Adipocyte (in vitro differentiated cells): ENCODE measurements at regions not wholly inside any gene's neighbourhood (a gene's known extent, or its start where the extent isn't known, plus 50 kb on each side); places are given as distances from the start of the nearest gene placed in this dataset.

Experiments
- DNase-seq: peaks from one replicate; pipeline ENCODE4 v3.0.0-alpha.2; 2015; ENCODE audit warnings: low read depth
- H3K27me3 ChIP-seq: replicated peaks from 2 replicates; pipeline ENCODE4 v1.7.0; 2013; ENCODE audit warnings: mild to moderate bottlenecking, low read length, moderate library complexity; ENCODE audit not compliant: control insufficient read depth, insufficient read depth
- H3K36me3 ChIP-seq: 2 replicates; pipeline ENCODE4 v1.7.0; 2013; ENCODE audit warnings: low read length, mild to moderate bottlenecking, moderate library complexity; ENCODE audit not compliant: control insufficient read depth, insufficient read depth, severe bottlenecking
- H3K4me1 ChIP-seq: 2 replicates; pipeline ENCODE4 v1.7.0; 2013; ENCODE audit warnings: mild to moderate bottlenecking, low read length, moderate library complexity; ENCODE audit not compliant: control insufficient read depth, insufficient read depth
- H3K4me3 ChIP-seq: 2 replicates; pipeline ENCODE4 v1.7.0; 2013; ENCODE audit warnings: mild to moderate bottlenecking, low read length, moderate library complexity
- H3K9ac ChIP-seq: 2 replicates; pipeline ENCODE4 v1.7.0; 2013; ENCODE audit warnings: mild to moderate bottlenecking, low read length, moderate library complexity
- H3K9me3 ChIP-seq: 2 replicates; pipeline ENCODE4 v1.7.0; 2013; ENCODE audit warnings: mild to moderate bottlenecking, low read length, moderate library complexity; ENCODE audit not compliant: control insufficient read depth

GRCh38 chr4:117949621-117950020 lies 84.7 kb upstream of the NDST3 start:
- Histone ChIP-seq H3K9me3 (no peaks in the 10 kb centered on the region), H3K36me3 (no peaks in the 10 kb centered on the region)
- DNase-seq = no peak

GRCh38 chr4:117957571-117957970 lies 76.7 kb upstream of the NDST3 start:
- no peaks in the 10 kb centered on the region for H3K27me3 ChIP-seq
- no peaks in the 10 kb centered on the region for H3K4me1 ChIP-seq
- no peaks in the 10 kb centered on the region for H3K36me3 ChIP-seq
- H3K9me3 ChIP-seq = peaks cover 3% of the 10 kb centered on the region
- H3K4me3 ChIP-seq = no peak overlapping the region
- no peak for DNase-seq
- H3K9ac ChIP-seq = no peak overlapping the region

More at GRCh38 chr4:117949621-117950020, 84.7 kb upstream of the NDST3 start:
- H3K27me3 ChIP-seq = no peaks in the 10 kb centered on the region
- H3K4me1 ChIP-seq = no peaks in the 10 kb centered on the region
- H3K4me3 ChIP-seq = no peak overlapping the region
- H3K9ac ChIP-seq = no peak overlapping the region

DNA sequence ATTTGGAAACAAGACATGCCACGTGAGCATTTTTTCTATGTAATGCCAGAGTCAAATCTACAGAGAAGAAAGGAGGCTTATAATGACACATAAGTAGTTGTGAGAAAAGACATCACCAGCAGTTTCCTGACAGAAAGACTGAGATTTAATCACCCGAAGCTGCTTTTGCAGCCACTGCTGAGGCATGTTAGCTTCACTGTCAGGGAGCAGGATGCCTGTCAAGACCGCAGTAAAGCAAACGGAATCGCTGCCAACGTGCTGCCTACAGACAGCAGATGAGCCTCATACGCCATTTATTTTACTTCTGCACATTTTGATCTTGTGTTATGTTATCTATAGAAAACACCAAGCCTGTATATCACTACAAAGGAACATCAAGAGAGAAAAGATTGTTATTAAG lies 68.7 kb upstream of the NDST3 start:
- H3K27me3 ChIP-seq = no peaks in the 10 kb centered on the region
- H3K4me3 ChIP-seq = no peak overlapping the region
- DNase-seq = peak; percentile 11
- no peaks in the 10 kb centered on the region for H3K4me1 ChIP-seq
- H3K9ac ChIP-seq = no peak overlapping the region
- no peaks in the 10 kb centered on the region for H3K9me3 ChIP-seq
- no peaks in the 10 kb centered on the region for H3K36me3 ChIP-seq

DNA sequence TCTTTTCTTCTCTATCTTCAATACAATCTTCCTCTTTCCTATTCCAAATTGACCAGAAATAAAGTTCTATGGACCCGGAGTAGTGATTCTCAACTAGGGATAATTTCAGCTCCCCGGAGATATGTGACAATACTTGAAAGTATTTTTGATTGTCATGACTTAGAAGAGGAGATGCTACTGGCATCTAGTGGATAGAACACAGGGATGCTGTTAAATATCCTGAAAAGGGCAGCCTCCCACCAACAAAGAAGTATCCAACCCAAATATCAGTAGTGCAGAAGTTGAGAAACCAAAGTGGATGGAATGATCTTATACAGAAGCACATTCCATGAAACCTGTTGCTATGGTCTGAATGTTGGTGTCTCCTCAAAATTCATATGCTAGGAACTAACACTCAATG lies 65.7 kb upstream of the NDST3 start:
- no peak overlapping the region for H3K9ac ChIP-seq
- no peaks in the 10 kb centered on the region for H3K9me3 ChIP-seq
- no peaks in the 10 kb centered on the region for H3K27me3 ChIP-seq
- no peaks in the 10 kb centered on the region for H3K36me3 ChIP-seq
- H3K4me1 ChIP-seq = no peaks in the 10 kb centered on the region
- H3K4me3 ChIP-seq = no peak overlapping the region
- DNase-seq = no peak

DNA sequence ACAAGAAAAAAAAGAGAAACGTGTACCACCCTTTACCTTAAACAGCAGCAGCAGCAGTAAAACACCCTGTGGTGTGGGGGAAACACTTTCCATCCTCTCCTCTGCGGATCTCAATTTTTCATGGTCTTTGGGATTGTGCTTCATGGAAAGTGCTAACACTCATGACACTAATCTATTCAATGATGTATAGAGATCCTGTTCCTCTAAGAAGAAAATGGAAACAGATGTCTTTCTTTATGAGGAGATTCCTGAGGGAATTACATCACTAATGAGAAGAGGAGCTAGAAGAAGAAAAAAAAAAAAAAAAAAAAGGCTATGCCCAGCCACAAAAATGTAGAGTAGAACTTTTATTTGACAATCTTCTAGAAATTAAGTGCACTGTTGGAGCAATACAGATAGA lies 62.9 kb upstream of the NDST3 start:
- H3K4me3 ChIP-seq = no peak overlapping the region
- H3K9ac ChIP-seq = no peak overlapping the region
- no peaks in the 10 kb centered on the region for H3K27me3 ChIP-seq
- no peaks in the 10 kb centered on the region for H3K36me3 ChIP-seq
- DNase-seq = peak; percentile 60
- H3K4me1 ChIP-seq = no peaks in the 10 kb centered on the region
- no peaks in the 10 kb centered on the region for H3K9me3 ChIP-seq

GRCh38 chr4:117983541-117984365 lies 50.5 kb upstream of the NDST3 start:
- Histone ChIP-seq H3K4me3 (no peak overlapping the region), H3K36me3 (no peaks in the 10 kb centered on the region), H3K9ac (no peak overlapping the region), H3K4me1 (no peaks in the 10 kb centered on the region), H3K27me3 (peaks cover 3% of the 10 kb centered on the region), H3K9me3 (peaks cover under 1% of the 10 kb centered on the region)
- no peak for DNase-seq

- no peak for DNase-seq
- no peak overlapping the region for H3K4me3 ChIP-seq
- peaks cover 3% of the 10 kb centered on the region for H3K27me3 ChIP-seq
- H3K4me1 ChIP-seq = no peaks in the 10 kb centered on the region
- no peaks in the 10 kb centered on the region for H3K9me3 ChIP-seq
- H3K36me3 ChIP-seq = no peaks in the 10 kb centered on the region
- no peak overlapping the region for H3K9ac ChIP-seq
These were observed 50.0 kb upstream of the NDST3 start for GRCh38 chr4:117984366-117984680.
